KMS-11 (cell line): ENCODE measurements at regions not wholly inside any gene's neighbourhood (a gene's known extent, or its start where the extent isn't known, plus 50 kb on each side); places are given as distances from the start of the nearest gene placed in this dataset.

Source experiments
- H2AFZ ChIP-seq: fragments of 200-600 bp; sonication (generic); 2 replicates; pipeline ENCODE4 v1.6.1; 2016; ENCODE audit warnings: antibody characterized with exemption, mixed run types, low read depth
- H3K27ac ChIP-seq: fragments of 200-600 bp; sonication (generic); 2 replicates; pipeline ENCODE4 v1.6.1; 2016; ENCODE audit warnings: mild to moderate bottlenecking, mixed run types
- H3K27me3 ChIP-seq: fragments of 200-600 bp; sonication (generic); 2 replicates; pipeline ENCODE4 v1.6.1; 2017; ENCODE audit warnings: mild to moderate bottlenecking, low read depth, mixed run types, moderate library complexity; ENCODE audit not compliant: insufficient read depth
- H3K36me3 ChIP-seq: fragments of 200-600 bp; sonication (generic); 2 replicates; pipeline ENCODE4 v1.6.1; 2017; ENCODE audit warnings: mild to moderate bottlenecking, mixed run types; ENCODE audit not compliant: insufficient read depth
- H3K4me1 ChIP-seq: fragments of 200-600 bp; sonication (generic); 2 replicates; pipeline ENCODE4 v1.6.1; 2016; ENCODE audit warnings: mild to moderate bottlenecking, low read depth, mixed run types; ENCODE audit not compliant: poor library complexity, severe bottlenecking
- H3K4me2 ChIP-seq: fragments of 200-600 bp; sonication (generic); 2 replicates; pipeline ENCODE4 v1.7.0; 2016; ENCODE audit warnings: mild to moderate bottlenecking, mixed run types
- H3K4me3 ChIP-seq: fragments of 200-600 bp; sonication (generic); IDR thresholded peaks from 2 replicates; pipeline ENCODE4 v1.6.1; 2017; ENCODE audit warnings: low read depth, low read length, mixed read lengths; ENCODE audit not compliant: insufficient read depth
- H3K79me2 ChIP-seq: fragments of 200-600 bp; sonication (generic); 2 replicates; pipeline ENCODE4 v1.6.1; 2016; ENCODE audit warnings: low read depth, mixed run types; ENCODE audit not compliant: insufficient read depth
- H3K9ac ChIP-seq: fragments of 200-600 bp; sonication (generic); 2 replicates; pipeline ENCODE4 v1.6.1; 2016; ENCODE audit warnings: mild to moderate bottlenecking, mixed run types
- H4K20me1 ChIP-seq: fragments of 200-600 bp; sonication (generic); 2 replicates; pipeline ENCODE4 v1.6.1; 2016; ENCODE audit warnings: mild to moderate bottlenecking, mixed run types; ENCODE audit not compliant: insufficient read depth
- TF ChIP-seq, protein P1 (sequence below): fragments of 200-600 bp; sonication (generic); conservative IDR thresholded peaks from 2 replicates; pipeline ENCODE4 v1.6.1; 2017; ENCODE audit warnings: low read depth, mild to moderate bottlenecking, antibody characterized with exemption, low read length, moderate library complexity, mixed read lengths

DNA sequence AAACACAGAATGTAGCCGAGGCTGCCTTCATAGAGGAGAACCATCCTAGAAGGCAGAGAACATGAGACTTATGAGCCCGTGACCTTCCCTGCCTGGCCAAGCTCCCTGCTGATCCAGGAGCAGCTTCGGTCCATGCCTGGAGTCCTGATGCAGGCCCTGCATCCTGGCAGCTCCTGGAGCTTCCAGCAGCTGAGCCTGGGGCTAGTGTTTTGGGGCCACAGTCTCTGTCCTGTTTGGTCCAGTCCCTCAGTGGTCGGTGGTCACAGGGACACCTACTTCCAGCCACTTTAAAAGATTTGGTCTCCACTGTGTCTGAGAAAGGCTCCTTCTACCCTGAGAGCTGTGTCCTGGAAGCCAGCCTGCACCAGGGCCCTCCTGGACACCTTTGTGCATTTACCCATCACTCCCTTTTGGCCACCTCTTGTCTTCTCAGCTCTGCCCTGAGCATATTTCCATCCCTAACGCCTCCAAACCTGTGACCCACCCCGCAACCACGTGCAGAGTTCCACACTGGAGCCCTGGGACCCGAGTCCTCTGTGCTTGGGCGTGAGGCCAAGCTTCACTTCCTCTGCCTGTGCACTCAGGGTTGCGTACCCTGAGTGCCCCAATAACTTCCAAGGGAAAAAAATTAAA is 315.2 kb upstream of the ZNF32 start:
- no peaks in the 10 kb centered on the region for H3K36me3 ChIP-seq
- no peaks in the 10 kb centered on the region for H4K20me1 ChIP-seq
- no peak overlapping the region for H3K4me3 ChIP-seq
- H3K4me2 ChIP-seq = no peak overlapping the region
- H3K79me2 ChIP-seq = no peaks in the 10 kb centered on the region
- H3K4me1 ChIP-seq = no peaks in the 10 kb centered on the region
- no peak overlapping the region for H3K9ac ChIP-seq
- no peak overlapping the region for H2AFZ ChIP-seq
- H3K27me3 ChIP-seq = no peaks in the 10 kb centered on the region
- H3K27ac ChIP-seq = no peak overlapping the region
- TF ChIP-seq, protein P1, sequence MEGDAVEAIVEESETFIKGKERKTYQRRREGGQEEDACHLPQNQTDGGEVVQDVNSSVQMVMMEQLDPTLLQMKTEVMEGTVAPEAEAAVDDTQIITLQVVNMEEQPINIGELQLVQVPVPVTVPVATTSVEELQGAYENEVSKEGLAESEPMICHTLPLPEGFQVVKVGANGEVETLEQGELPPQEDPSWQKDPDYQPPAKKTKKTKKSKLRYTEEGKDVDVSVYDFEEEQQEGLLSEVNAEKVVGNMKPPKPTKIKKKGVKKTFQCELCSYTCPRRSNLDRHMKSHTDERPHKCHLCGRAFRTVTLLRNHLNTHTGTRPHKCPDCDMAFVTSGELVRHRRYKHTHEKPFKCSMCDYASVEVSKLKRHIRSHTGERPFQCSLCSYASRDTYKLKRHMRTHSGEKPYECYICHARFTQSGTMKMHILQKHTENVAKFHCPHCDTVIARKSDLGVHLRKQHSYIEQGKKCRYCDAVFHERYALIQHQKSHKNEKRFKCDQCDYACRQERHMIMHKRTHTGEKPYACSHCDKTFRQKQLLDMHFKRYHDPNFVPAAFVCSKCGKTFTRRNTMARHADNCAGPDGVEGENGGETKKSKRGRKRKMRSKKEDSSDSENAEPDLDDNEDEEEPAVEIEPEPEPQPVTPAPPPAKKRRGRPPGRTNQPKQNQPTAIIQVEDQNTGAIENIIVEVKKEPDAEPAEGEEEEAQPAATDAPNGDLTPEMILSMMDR = no peak

DNA sequence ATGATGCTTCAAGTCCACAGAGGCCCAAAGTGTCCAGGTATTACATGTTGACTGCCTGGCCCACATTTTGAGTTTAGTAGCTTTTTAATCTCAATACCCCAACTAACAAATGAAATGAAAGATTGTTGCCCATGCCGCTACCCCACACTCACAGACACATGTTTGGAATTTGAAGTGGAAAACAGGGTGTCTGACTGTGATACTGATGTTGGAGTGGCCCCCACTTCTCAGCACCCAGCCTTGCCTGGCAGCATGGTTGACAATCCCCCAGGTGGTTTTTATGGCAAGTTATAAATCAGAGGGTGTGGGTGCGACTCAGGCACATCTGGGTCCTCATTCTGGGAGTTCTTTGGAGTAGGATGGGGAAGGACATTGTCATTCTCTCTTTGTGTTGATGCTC is 314.7 kb upstream of the ZNF32 start:
- Histone ChIP-seq H3K27me3 (no peaks in the 10 kb centered on the region), H3K79me2 (no peaks in the 10 kb centered on the region), H2AFZ (no peak overlapping the region), H4K20me1 (no peaks in the 10 kb centered on the region), H3K4me2 (no peak overlapping the region), H3K27ac (no peak overlapping the region), H3K36me3 (no peaks in the 10 kb centered on the region), H3K4me3 (no peak overlapping the region), H3K4me1 (no peaks in the 10 kb centered on the region), H3K9ac (no peak overlapping the region)
- TF ChIP-seq, protein P1 = no peak

DNA sequence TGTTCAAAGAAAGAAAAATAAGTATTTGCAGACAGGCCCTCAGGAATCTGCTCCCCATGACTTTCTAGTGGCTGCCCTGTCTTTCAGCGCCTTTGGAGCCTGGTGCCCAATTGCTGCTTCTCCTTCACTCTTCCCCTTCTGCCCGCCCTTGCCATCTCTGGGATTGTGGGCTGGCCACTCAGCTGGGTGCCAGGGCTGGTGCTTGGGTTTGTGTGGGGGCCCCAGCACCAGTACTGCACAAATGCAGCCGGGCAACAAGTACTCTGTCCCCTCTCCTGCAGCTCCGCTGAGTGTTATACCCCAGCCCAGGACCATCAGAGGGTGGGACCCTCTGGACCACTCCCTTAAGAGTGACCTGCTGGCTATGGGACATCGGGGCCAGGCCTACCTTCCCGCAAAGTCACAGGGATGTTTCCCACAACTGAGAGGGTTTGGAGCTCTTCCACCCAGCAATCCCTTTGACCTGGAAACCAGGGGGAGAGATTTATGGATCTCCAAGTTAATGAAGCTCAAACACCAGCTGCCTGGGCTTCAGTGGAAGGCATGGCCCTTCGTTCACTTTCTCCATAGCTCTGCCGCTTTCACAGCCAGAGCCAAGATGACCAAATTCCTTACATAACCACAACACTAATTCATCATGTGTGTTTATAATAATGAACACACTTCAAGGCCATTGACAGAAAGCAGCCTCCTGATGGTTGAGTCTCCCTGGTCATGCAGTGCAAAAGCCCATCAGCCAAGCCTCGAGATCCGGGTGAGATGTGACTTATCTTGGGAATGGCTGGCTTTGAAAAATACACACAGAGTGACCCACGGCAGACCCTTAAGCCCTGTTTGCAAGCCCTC is 313.9 kb upstream of the ZNF32 start:
- Histone ChIP-seq H3K27ac (no peak overlapping the region), H3K9ac (no peak overlapping the region), H3K36me3 (no peaks in the 10 kb centered on the region), H4K20me1 (no peaks in the 10 kb centered on the region), H3K4me1 (no peaks in the 10 kb centered on the region), H2AFZ (no peak overlapping the region), H3K27me3 (no peaks in the 10 kb centered on the region), H3K4me2 (no peak overlapping the region), H3K4me3 (no peak overlapping the region), H3K79me2 (no peaks in the 10 kb centered on the region)
- TF ChIP-seq, protein P1 = no peak

DNA sequence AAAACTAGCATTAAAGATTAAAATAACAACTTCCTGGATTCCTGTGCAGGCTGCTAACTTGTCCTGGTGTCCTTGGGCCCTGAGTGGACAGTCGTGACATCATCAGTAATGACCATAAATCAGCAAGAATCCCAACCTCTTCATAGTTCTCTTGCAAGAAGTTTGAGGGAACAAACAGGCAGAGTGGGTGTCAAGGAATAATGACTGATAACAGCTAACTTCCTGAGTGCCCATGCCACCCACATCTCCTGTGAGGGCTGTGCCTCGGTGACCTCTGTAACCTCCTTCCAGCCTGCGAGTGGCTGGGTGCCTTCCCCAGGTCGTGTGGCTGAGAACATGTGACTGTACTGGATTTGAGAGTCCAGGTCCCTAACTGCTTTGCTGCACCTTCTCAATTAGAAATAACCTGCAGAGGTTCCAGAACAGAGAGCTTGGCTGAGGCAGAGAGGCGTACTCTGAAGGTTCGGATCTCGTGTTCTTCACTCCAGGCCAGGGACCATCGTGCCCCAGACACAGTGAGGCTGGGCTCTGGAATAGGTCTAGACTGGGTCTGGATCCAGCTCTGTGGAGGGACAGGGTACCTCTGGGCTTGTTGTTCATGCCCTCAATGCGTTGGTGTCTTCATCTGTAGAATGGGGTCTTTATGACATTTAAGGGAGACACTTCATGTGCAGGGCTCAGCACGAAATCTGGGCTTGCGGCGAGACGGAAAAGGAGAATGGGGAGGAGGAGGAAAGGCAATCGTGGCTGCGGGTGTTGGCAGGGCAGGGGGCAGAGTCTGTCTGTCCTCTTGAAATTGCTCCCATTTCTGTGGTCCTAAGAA is 313.1 kb upstream of the ZNF32 start:
- Histone ChIP-seq H3K4me3 (no peak overlapping the region), H3K9ac (no peak overlapping the region), H3K4me2 (no peak overlapping the region), H3K79me2 (no peaks in the 10 kb centered on the region), H3K27ac (no peak overlapping the region), H4K20me1 (no peaks in the 10 kb centered on the region), H3K36me3 (no peaks in the 10 kb centered on the region), H2AFZ (no peak overlapping the region), H3K27me3 (no peaks in the 10 kb centered on the region), H3K4me1 (no peaks in the 10 kb centered on the region)
- TF ChIP-seq, protein P1 = no peak
